ENCODE measurements at regions not wholly inside any gene's neighbourhood (a gene's known extent, or its start where the extent isn't known, plus 50 kb on each side); places are given as distances from the start of the nearest gene placed in this dataset.

DNA sequence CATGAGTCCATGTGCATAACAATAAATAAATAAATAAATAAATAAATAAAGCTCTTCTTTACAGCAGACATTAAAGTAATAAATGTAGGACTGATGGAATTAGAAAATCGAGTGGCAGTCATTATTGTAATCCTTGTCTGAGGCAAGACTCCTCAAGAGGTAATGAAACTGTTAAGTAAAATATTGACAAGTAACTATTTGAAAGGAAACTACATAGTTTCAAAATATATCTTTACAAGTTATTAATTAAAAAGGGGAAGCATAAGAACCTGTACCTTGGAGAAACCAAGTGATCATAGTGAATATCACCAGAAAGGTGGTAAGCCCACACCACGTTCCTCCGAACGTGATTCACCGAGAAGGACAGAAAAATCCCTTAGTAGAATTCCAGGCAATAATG, 285.6 kb upstream of the SORCS1 start:
- TF ChIP-seq, protein P1, sequence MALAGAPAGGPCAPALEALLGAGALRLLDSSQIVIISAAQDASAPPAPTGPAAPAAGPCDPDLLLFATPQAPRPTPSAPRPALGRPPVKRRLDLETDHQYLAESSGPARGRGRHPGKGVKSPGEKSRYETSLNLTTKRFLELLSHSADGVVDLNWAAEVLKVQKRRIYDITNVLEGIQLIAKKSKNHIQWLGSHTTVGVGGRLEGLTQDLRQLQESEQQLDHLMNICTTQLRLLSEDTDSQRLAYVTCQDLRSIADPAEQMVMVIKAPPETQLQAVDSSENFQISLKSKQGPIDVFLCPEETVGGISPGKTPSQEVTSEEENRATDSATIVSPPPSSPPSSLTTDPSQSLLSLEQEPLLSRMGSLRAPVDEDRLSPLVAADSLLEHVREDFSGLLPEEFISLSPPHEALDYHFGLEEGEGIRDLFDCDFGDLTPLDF (CRISPR knock-in tag; IDR thresholded peaks at IDR 0.05) = no peak
- TF ChIP-seq TEAD4 (CRISPR knock-in tag; IDR thresholded peaks at IDR 0.05) (no peak), TP53 (CRISPR knock-in tag; IDR thresholded peaks at IDR 0.05) (no peak), ZNF138 (CRISPR knock-in tag; conservative IDR thresholded peaks at IDR 0.05) (no peak), HMGA2 (CRISPR knock-in tag; IDR thresholded peaks at IDR 0.05) (no peak), ESRRA (CRISPR knock-in tag; IDR thresholded peaks at IDR 0.05; ENCODE audit: borderline replicate concordance) (no peak)
- TF ChIP-seq, protein P2, sequence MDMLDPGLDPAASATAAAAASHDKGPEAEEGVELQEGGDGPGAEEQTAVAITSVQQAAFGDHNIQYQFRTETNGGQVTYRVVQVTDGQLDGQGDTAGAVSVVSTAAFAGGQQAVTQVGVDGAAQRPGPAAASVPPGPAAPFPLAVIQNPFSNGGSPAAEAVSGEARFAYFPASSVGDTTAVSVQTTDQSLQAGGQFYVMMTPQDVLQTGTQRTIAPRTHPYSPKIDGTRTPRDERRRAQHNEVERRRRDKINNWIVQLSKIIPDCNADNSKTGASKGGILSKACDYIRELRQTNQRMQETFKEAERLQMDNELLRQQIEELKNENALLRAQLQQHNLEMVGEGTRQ (CRISPR knock-in tag; IDR thresholded peaks at IDR 0.05) = no peak
- TF ChIP-seq, protein P3, sequence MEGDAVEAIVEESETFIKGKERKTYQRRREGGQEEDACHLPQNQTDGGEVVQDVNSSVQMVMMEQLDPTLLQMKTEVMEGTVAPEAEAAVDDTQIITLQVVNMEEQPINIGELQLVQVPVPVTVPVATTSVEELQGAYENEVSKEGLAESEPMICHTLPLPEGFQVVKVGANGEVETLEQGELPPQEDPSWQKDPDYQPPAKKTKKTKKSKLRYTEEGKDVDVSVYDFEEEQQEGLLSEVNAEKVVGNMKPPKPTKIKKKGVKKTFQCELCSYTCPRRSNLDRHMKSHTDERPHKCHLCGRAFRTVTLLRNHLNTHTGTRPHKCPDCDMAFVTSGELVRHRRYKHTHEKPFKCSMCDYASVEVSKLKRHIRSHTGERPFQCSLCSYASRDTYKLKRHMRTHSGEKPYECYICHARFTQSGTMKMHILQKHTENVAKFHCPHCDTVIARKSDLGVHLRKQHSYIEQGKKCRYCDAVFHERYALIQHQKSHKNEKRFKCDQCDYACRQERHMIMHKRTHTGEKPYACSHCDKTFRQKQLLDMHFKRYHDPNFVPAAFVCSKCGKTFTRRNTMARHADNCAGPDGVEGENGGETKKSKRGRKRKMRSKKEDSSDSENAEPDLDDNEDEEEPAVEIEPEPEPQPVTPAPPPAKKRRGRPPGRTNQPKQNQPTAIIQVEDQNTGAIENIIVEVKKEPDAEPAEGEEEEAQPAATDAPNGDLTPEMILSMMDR (IDR thresholded peaks at IDR 0.05) = no peak
- TF ChIP-seq, protein P4, sequence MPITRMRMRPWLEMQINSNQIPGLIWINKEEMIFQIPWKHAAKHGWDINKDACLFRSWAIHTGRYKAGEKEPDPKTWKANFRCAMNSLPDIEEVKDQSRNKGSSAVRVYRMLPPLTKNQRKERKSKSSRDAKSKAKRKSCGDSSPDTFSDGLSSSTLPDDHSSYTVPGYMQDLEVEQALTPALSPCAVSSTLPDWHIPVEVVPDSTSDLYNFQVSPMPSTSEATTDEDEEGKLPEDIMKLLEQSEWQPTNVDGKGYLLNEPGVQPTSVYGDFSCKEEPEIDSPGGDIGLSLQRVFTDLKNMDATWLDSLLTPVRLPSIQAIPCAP (CRISPR knock-in tag; IDR thresholded peaks at IDR 0.05) = no peak

Measured in WTC11 (cell line).